Mesodermal cell (in vitro differentiated cells): ENCODE measurements at regions not wholly inside any gene's neighbourhood (a gene's known extent, or its start where the extent isn't known, plus 50 kb on each side); places are given as distances from the start of the nearest gene placed in this dataset.

Experiments used
- H3K27ac ChIP-seq: 2 replicates; pipeline ENCODE4 v1.7.0; 2013; ENCODE audit warnings: mild to moderate bottlenecking, low read depth, low read length, moderate library complexity; ENCODE audit not compliant: severe bottlenecking
- H3K36me3 ChIP-seq: 2 replicates; pipeline ENCODE4 v1.7.1; 2013; ENCODE audit warnings: mild to moderate bottlenecking, low read length, moderate library complexity; ENCODE audit not compliant: control insufficient read depth, insufficient read depth
- H3K4me1 ChIP-seq: one replicate; pipeline ENCODE4 v1.7.1; 2013; ENCODE audit warnings: mild to moderate bottlenecking, low read length; ENCODE audit not compliant: insufficient read depth, control insufficient read depth, poor library complexity, severe bottlenecking
- H3K4me3 ChIP-seq: 2 replicates; pipeline ENCODE4 v1.7.0; 2013; ENCODE audit warnings: low read length, control low read depth, mild to moderate bottlenecking; ENCODE audit not compliant: insufficient read depth, poor library complexity, severe bottlenecking; ENCODE audit errors: extremely low read depth
- H3K9me3 ChIP-seq: 2 replicates; pipeline ENCODE4 v1.7.1; 2013; ENCODE audit warnings: mild to moderate bottlenecking, low read length, moderate library complexity; ENCODE audit not compliant: control insufficient read depth
- WGBS, 2 experiments: methylation state at CpG; one replicate each; pipeline ENCODE4 v1.1.5; 2013; ENCODE audit warnings: missing lambda C conversion rate in 2 of 2; ENCODE audit not compliant: insufficient coverage in 2 of 2; 5-methylcytosine and 5-hydroxymethylcytosine counted together

- 80 to 100% methylated on average over 2 of the region's 4 CpGs for WGBS, 2 experiments
- peaks cover 2% of the 10 kb centered on the region for H3K9me3 ChIP-seq
- H3K4me1 ChIP-seq: no peaks in the 10 kb centered on the region
- no peak overlapping the region for H3K27ac ChIP-seq
- no peak overlapping the region for H3K4me3 ChIP-seq
- no peaks in the 10 kb centered on the region for H3K36me3 ChIP-seq
Observed at GRCh38 chr3:177522051-177522450, 324.8 kb upstream of the TBL1XR1 start.

GRCh38 chr3:177523067-177523675 lies 325.9 kb upstream of the TBL1XR1 start:
- H3K4me3 ChIP-seq: no peak overlapping the region
- WGBS, 2 experiments: no CpG with 5 or more reads among the region's 3 CpGs
- H3K27ac ChIP-seq: no peak overlapping the region
- no peaks in the 10 kb centered on the region for H3K4me1 ChIP-seq
- peaks cover 2% of the 10 kb centered on the region for H3K9me3 ChIP-seq
- H3K36me3 ChIP-seq: no peaks in the 10 kb centered on the region

GRCh38 chr3:177523872-177524438 lies 326.7 kb upstream of the TBL1XR1 start:
- H3K36me3 ChIP-seq: no peaks in the 10 kb centered on the region
- 88 to 92% methylated on average over 1 to 2 of the region's 4 CpGs for WGBS, 2 experiments
- H3K27ac ChIP-seq: no peak overlapping the region
- no peaks in the 10 kb centered on the region for H3K4me1 ChIP-seq
- H3K9me3 ChIP-seq: peaks cover 2% of the 10 kb centered on the region
- H3K4me3 ChIP-seq: no peak overlapping the region

GRCh38 chr3:177524742-177525141 lies 327.5 kb upstream of the TBL1XR1 start:
- WGBS, 2 experiments: 90 to 100% methylated on average over 1 to 2 of the region's 4 CpGs
- H3K4me1 ChIP-seq: no peaks in the 10 kb centered on the region
- H3K9me3 ChIP-seq: peaks cover 2% of the 10 kb centered on the region
- H3K36me3 ChIP-seq: no peaks in the 10 kb centered on the region
- no peak overlapping the region for H3K4me3 ChIP-seq
- H3K27ac ChIP-seq: no peak overlapping the region

GRCh38 chr3:177525414-177525813 lies 328.1 kb upstream of the TBL1XR1 start:
- WGBS, 2 experiments: 100% methylated on average over 1 of the region's 1 CpG; no CpG with 5 or more reads in 1 of the 2 experiments
- Histone ChIP-seq H3K4me1 (no peaks in the 10 kb centered on the region), H3K9me3 (peaks cover 2% of the 10 kb centered on the region), H3K27ac (no peak overlapping the region), H3K36me3 (no peaks in the 10 kb centered on the region), H3K4me3 (no peak overlapping the region)

GRCh38 chr3:177525987-177526712 lies 328.9 kb upstream of the TBL1XR1 start:
- Histone ChIP-seq H3K27ac (no peak overlapping the region), H3K4me1 (no peaks in the 10 kb centered on the region), H3K36me3 (no peaks in the 10 kb centered on the region), H3K4me3 (no peak overlapping the region), H3K9me3 (peaks cover 2% of the 10 kb centered on the region)
- WGBS, 2 experiments: 93 to 96% methylated on average over 8 of the region's 9 CpGs

GRCh38 chr3:177527182-177527581 lies 329.9 kb upstream of the TBL1XR1 start:
- WGBS, 2 experiments: 94% methylated on average over 7 of the region's 7 CpGs
- Histone ChIP-seq H3K36me3 (no peaks in the 10 kb centered on the region), H3K4me3 (no peak overlapping the region), H3K4me1 (no peaks in the 10 kb centered on the region), H3K9me3 (peaks cover 2% of the 10 kb centered on the region), H3K27ac (no peak overlapping the region)

GRCh38 chr3:177528306-177529070 lies 331.2 kb upstream of the TBL1XR1 start:
- no peak overlapping the region for H3K4me3 ChIP-seq
- no peaks in the 10 kb centered on the region for H3K4me1 ChIP-seq
- WGBS, 2 experiments: 100% methylated on average over 1 of the region's 2 CpGs
- H3K9me3 ChIP-seq: peaks cover 2% of the 10 kb centered on the region
- H3K27ac ChIP-seq: no peak overlapping the region
- no peaks in the 10 kb centered on the region for H3K36me3 ChIP-seq

GRCh38 chr3:177529071-177529550 lies 331.8 kb upstream of the TBL1XR1 start:
- H3K4me3 ChIP-seq: no peak overlapping the region
- peaks cover 2% of the 10 kb centered on the region for H3K9me3 ChIP-seq
- no peak overlapping the region for H3K27ac ChIP-seq
- no CpG with 5 or more reads among the region's 1 CpG for WGBS, 2 experiments
- H3K4me1 ChIP-seq: no peaks in the 10 kb centered on the region
- no peaks in the 10 kb centered on the region for H3K36me3 ChIP-seq

GRCh38 chr3:177529716-177530335 lies 332.5 kb upstream of the TBL1XR1 start:
- no peaks in the 10 kb centered on the region for H3K4me1 ChIP-seq
- H3K9me3 ChIP-seq: peaks cover 2% of the 10 kb centered on the region
- 91 to 96% methylated on average over 5 of the region's 5 CpGs for WGBS, 2 experiments
- no peak overlapping the region for H3K4me3 ChIP-seq
- no peaks in the 10 kb centered on the region for H3K36me3 ChIP-seq
- H3K27ac ChIP-seq: no peak overlapping the region
